Sigmoid colon (tissue), 6 donors: ENCODE measurements at regions not wholly inside any gene's neighbourhood (a gene's known extent, or its start where the extent isn't known, plus 50 kb on each side); places are given as distances from the start of the nearest gene placed in this dataset.

Experiments
- DNase-seq: peaks from one replicate; pipeline ENCODE4 v3.0.0-alpha.2; 2019
- H3K27ac ChIP-seq, 4 donors: fragments of 200-600 bp; sonication (generic); one replicate each; pipeline ENCODE4 v1.5.1; 2016 to 2019; ENCODE audit warnings: mild to moderate bottlenecking in 1 of 4
- H3K27me3 ChIP-seq, 3 donors: fragments of 200-600 bp; sonication (generic); one replicate each; pipeline ENCODE4 v1.5.1; 2019; ENCODE audit warnings: mild to moderate bottlenecking in 1 of 3
- H3K36me3 ChIP-seq, 4 donors: fragments of 200-600 bp; sonication (generic); one replicate each; pipeline ENCODE4 v1.5.1; 2016 to 2019
- H3K4me1 ChIP-seq, 4 donors: fragments of 200-600 bp; sonication (generic); one replicate each; pipeline ENCODE4 v1.5.1; 2017 to 2019
- H3K4me3 ChIP-seq, 4 donors: fragments of 200-600 bp; sonication (generic); one replicate each; pipeline ENCODE4 v1.5.1; 2017 to 2019; ENCODE audit warnings: mild to moderate bottlenecking in 2 of 4, moderate library complexity in 1 of 4
- H3K9me3 ChIP-seq, 4 donors: fragments of 200-600 bp in 3 of 4; sonication (generic) in 3 of 4; one replicate each; pipeline versions ENCODE4 v1.5.1 to v1.6.1; 2013 to 2019
- EP300 ChIP-seq, 4 donors: sonication (generic); formaldehyde crosslinking; IDR thresholded peaks; one replicate each; pipeline ENCODE4 v1.6.1; 2017; ENCODE audit warnings: antibody characterized with exemption in 4 of 4
- POLR2A ChIP-seq, 2 donors: fragments of 450-650 bp; IDR thresholded peaks; one replicate each; pipeline ENCODE4 v1.6.1; 2016; ENCODE audit warnings: antibody characterized with exemption in 2 of 2, mild to moderate bottlenecking in 2 of 2, moderate library complexity in 2 of 2
- POLR2AphosphoS5 ChIP-seq, 4 donors: sonication (generic); formaldehyde crosslinking; IDR thresholded peaks; one replicate each; pipeline ENCODE4 v1.6.1; 2017; ENCODE audit warnings: antibody characterized with exemption in 4 of 4
- WGBS, 2 donors: extraction: QIAGEN DNeasy Blood & Tissue Kit; methylation state at CpG; one replicate each; pipeline ENCODE4 v1.1.7; 2013; 5-methylcytosine and 5-hydroxymethylcytosine counted together
- intact Hi-C: fragments of 100-400 bp; cut with DNase I; formaldehyde crosslinking; loops from one replicate; pipeline ENCODE4 v1.15.1; 2023
- TF ChIP-seq, protein P1 (sequence below), 4 experiments: fragments of 450-650 bp in 3 of 4; fragments of 200-600 bp in 1 of 4; IDR thresholded peaks; one replicate each; pipeline ENCODE4 v1.5.1; 2016 to 2019; ENCODE audit warnings: antibody characterized with exemption in 4 of 4, mild to moderate bottlenecking in 3 of 4, moderate library complexity in 2 of 4
- donor health status: healthy with polysubstance abuse.
- donor health status: healthy.

DNA sequence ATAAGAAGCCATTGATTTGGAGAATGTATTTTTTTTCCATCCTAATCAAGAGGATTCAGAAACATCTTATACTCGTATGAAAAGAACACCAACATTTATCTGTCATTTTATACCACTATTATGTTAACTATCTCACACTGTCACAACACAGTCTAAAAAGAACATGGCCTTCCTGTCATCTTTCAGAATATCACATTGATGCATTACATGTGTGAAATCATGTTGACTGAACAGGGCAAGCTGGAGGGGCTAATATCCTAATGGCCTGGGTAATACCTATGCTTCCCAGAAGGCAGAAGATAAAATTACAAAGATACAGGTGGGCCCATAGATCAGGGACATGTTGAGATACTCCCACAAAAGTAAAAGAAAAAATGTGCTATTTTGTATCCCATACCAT is 611.7 kb downstream of the STIM2 start:
- no peak overlapping the region for H3K4me3 ChIP-seq
- no peak for DNase-seq
- no peaks in the 10 kb centered on the region for H3K36me3 ChIP-seq
- no peaks in the 10 kb centered on the region for H3K9me3 ChIP-seq
- no peak overlapping the region for H3K27ac ChIP-seq
- intact Hi-C loops, result no loop called here
- H3K4me1 ChIP-seq, result no peaks in the 10 kb centered on the region
- WGBS, 2 donors, result 91 to 95% methylated on average over 1 of the region's 1 CpG
- no peaks in the 10 kb centered on the region for H3K27me3 ChIP-seq
- no peak for TF ChIP-seq POLR2A (IDR thresholded peaks at IDR 0.05)
- TF ChIP-seq, protein P1, sequence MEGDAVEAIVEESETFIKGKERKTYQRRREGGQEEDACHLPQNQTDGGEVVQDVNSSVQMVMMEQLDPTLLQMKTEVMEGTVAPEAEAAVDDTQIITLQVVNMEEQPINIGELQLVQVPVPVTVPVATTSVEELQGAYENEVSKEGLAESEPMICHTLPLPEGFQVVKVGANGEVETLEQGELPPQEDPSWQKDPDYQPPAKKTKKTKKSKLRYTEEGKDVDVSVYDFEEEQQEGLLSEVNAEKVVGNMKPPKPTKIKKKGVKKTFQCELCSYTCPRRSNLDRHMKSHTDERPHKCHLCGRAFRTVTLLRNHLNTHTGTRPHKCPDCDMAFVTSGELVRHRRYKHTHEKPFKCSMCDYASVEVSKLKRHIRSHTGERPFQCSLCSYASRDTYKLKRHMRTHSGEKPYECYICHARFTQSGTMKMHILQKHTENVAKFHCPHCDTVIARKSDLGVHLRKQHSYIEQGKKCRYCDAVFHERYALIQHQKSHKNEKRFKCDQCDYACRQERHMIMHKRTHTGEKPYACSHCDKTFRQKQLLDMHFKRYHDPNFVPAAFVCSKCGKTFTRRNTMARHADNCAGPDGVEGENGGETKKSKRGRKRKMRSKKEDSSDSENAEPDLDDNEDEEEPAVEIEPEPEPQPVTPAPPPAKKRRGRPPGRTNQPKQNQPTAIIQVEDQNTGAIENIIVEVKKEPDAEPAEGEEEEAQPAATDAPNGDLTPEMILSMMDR (IDR thresholded peaks at IDR 0.05), result no peak
- TF ChIP-seq POLR2AphosphoS5 (IDR thresholded peaks at IDR 0.05), result no peak
- TF ChIP-seq EP300 (IDR thresholded peaks at IDR 0.05), result no peak

DNA sequence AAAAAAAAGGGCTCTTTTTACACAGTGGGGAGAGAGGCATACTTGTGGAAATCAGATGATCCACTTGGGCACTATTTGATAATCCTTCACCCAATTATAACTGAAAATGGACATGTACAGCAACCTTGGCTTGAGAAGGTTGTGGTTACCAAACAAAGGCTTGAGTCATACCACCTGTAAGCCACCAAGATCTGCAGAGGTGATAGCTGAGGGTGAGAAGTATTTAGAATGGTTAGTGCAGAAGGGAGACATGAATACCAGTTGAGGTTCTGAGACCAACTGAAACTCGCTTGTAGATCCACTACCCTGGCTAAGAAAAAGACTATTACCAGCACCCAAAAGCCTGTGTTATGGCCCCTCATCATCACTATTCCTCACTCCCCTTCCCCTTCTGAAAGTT is 614.0 kb downstream of the STIM2 start:
- TF ChIP-seq POLR2AphosphoS5 (IDR thresholded peaks at IDR 0.05) (no peak), EP300 (IDR thresholded peaks at IDR 0.05) (no peak), POLR2A (IDR thresholded peaks at IDR 0.05) (no peak)
- TF ChIP-seq, protein P1 (IDR thresholded peaks at IDR 0.05), result no peak
- no peak for DNase-seq
- Histone ChIP-seq H3K4me1 (no peaks in the 10 kb centered on the region), H3K27ac (no peak overlapping the region), H3K4me3 (no peak overlapping the region), H3K36me3 (no peaks in the 10 kb centered on the region), H3K9me3 (no peaks in the 10 kb centered on the region), H3K27me3 (no peaks in the 10 kb centered on the region)
- intact Hi-C loops, result no loop called here
- 77 to 89% methylated on average over 1 of the region's 1 CpG for WGBS, 2 donors

DNA sequence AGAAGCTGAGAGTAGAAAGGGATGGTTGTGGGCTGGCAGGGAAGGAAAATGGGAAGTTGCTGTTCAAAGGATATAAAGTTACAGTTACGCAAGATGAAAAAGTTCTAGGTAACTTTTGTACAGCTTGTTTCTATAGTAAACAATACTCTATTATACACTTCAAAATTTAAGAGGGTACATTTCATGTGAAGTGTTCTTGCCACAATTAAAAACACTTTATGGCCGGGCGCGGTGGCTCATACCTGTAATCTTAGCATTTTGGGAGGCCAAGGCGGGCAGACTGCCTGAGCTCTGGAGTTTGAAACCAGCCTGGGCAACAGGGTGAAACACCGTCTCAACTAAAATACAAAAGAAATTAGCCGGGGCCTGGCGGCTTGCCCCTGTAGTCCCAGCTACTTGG is 623.6 kb downstream of the STIM2 start:
- no peak overlapping the region for H3K27ac ChIP-seq
- no peaks in the 10 kb centered on the region for H3K9me3 ChIP-seq
- no peak for DNase-seq
- no peaks in the 10 kb centered on the region for H3K27me3 ChIP-seq
- intact Hi-C loops, result no loop called here
- H3K36me3 ChIP-seq, result no peaks in the 10 kb centered on the region
- no peak overlapping the region for H3K4me3 ChIP-seq
- H3K4me1 ChIP-seq, result no peaks in the 10 kb centered on the region
- TF ChIP-seq EP300 (IDR thresholded peaks at IDR 0.05), result no peak
- 64 to 93% methylated on average over 8 of the region's 8 CpGs for WGBS, 2 donors

DNA sequence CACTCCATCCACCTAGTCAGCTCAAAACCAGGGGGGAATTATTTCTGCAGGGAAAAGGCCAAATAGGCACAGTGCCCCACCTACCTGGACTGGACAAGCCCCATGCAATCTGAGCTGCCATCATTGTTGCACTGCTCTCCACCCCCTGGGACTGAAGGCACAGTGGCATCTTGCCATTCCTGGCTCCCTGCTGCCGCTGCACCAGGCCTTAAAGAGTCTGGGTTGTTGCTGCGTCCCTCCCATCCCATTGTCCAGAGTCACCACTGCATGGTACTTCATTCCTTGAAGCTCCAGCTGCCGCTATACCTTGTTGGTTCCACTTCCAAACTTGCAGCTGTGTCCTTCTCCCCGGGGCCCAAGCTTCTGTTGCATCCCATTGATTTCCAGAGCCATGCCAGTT is 629.7 kb downstream of the STIM2 start:
- H3K27me3 ChIP-seq, result no peaks in the 10 kb centered on the region
- intact Hi-C loops, result no loop called here
- no peak overlapping the region for H3K4me3 ChIP-seq
- no peak overlapping the region for H3K27ac ChIP-seq
- no peaks in the 10 kb centered on the region for H3K36me3 ChIP-seq
- H3K4me1 ChIP-seq, result no peaks in the 10 kb centered on the region
- no peaks in the 10 kb centered on the region for H3K9me3 ChIP-seq
- WGBS, 2 donors, result 83 to 87% methylated on average over 4 of the region's 4 CpGs
- DNase-seq, result no peak
- TF ChIP-seq POLR2A (IDR thresholded peaks at IDR 0.05), result no peak
- TF ChIP-seq POLR2AphosphoS5 (IDR thresholded peaks at IDR 0.05), result no peak
- TF ChIP-seq, protein P1 (IDR thresholded peaks at IDR 0.05), result no peak
- no peak for TF ChIP-seq EP300 (IDR thresholded peaks at IDR 0.05)

DNA sequence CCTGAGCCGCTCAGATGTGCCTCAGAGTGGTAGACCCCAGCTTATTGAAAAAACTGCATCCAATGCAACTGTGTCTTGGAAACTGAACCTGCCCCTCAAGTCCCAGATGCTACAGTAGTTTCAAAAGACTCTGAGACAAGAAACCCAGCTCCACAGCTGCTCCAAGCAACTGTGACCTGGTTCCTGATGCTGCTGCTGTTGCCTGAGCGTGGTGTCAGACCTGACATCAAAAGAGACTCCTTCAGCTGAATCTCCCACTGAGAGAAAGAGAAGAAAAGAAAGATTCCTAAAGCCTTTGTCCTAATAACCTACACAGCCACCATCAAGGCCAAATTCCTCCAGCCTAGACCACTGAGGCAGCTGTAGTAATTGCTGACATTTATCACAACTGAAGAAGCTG is 630.1 kb downstream of the STIM2 start:
- H3K36me3 ChIP-seq, result no peaks in the 10 kb centered on the region
- 85 to 87% methylated on average over 2 of the region's 2 CpGs for WGBS, 2 donors

More for the DNA sequence above, 630.1 kb downstream of the STIM2 start:
- DNase-seq, result no peak
- H3K9me3 ChIP-seq, result no peaks in the 10 kb centered on the region
- no peak overlapping the region for H3K27ac ChIP-seq
- TF ChIP-seq, protein P1 (IDR thresholded peaks at IDR 0.05), result no peak
- no peak for TF ChIP-seq EP300 (IDR thresholded peaks at IDR 0.05)
- TF ChIP-seq POLR2A (IDR thresholded peaks at IDR 0.05), result no peak
- TF ChIP-seq POLR2AphosphoS5 (IDR thresholded peaks at IDR 0.05), result no peak
- intact Hi-C loops, result no loop called here
- H3K4me1 ChIP-seq, result no peaks in the 10 kb centered on the region
- H3K27me3 ChIP-seq, result no peaks in the 10 kb centered on the region
- no peak overlapping the region for H3K4me3 ChIP-seq
